CMK (cell line): ENCODE measurements at regions not wholly inside any gene's neighbourhood (a gene's known extent, or its start where the extent isn't known, plus 50 kb on each side); places are given as distances from the start of the nearest gene placed in this dataset.
"Not testable (repeated sequence)": the region's sequence is repeated elsewhere in the genome, so short reads cannot be mapped to it uniquely, and the experiment has no call there.

Source experiments
- DNase-seq: peaks from one replicate; pipeline ENCODE4 v3.0.0-alpha.2; 2010; ENCODE audit warnings: low read depth

DNA sequence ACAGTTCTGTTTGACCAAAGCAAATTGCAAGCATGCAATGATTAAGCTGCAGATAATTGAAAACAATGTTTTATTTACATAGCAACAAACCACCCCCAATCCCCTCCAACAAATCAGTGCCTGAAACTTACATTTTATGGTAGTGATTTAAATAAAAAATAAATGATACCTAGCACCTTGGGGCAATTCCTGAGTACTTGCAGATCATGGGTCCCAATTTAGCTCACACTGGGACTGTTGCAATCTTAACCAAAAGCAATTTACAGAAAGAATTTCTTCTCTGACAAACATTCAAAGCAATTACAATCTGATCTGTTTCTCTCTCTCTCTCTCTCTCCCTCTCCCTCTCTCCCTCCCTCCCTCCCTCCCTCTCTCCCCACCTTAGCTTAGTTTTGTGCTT, 345.7 kb upstream of the PCSK5 start:
- no peak for DNase-seq

DNA sequence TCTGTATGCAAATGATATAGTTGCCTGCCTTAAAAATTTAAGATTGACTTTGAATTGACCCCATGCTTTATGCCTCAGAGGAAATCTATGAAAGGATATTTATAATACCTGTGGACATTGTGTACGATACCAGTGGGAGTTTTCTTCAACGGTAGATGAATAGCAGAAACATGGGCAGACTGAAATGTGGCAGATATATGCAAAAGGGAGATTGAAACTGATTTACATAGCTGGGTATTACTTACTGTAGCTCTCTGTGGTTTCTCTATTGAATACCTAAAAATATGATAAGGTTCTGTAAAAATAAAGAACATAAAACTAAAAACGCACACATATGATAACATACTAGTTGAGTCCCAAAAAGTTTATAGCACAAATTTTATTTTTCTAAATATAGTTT, 345.2 kb upstream of the PCSK5 start:
- DNase-seq = no peak

DNA sequence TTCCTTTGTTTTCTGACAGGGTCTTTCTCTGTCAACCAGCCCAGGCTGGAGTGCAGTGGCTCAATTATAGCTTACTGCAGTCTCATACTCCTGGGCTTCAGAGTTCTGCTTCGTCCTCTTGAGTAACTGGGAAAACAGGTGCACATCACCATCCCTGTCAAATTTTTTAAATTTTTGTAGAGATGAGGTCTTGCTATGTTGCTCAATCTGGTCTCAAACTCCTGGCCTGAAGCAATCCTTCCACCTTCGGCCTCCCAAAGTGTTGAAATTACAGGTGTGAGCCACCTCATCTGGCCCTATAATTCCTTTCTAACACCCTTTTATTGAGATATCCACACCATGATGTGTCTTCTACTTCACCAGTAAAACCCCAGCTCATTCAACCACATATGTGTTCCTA, 341.6 kb upstream of the PCSK5 start:
- no peak for DNase-seq

GRCh38 chr9:75551861-75552260, 338.6 kb upstream of the PCSK5 start:
- DNase-seq = no peak

DNA sequence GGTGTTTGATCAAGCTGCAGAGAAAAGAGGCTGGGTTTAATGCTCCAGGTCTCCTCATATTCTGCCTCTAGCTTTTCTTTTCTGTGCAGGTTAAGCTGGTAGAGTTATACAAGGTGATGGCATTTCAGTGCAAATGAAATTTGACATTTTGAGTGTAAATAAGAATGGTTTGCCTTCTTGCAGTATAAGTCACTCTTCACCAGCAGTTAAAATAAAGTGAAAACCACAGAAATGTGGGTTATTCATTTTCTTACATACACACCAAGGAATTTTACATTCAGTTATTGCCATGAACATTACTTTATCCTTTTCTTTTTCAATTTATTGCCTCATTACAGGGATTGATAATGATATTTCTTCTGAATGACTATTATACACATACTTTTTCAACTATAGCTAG, 337.5 kb upstream of the PCSK5 start:
- no peak for DNase-seq

DNA sequence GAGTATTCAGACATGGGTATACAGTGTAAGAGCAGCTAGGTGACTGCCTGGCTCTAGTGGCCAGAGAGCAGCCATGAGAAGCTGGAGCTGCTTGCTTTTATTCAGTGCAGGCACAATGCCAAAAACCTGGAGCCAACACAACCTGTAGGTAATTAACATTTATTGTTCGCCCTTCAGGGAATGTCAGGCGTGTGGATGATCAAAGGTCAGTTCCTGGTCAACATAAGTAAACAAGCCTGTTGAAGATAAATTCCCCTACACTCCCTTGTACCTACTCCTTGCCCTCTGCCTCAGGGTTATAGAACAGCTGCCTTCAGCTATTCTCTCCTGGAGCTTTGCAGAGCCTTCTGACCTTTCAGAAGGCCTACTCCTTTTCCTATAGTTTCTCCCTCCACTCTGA, 323.7 kb upstream of the PCSK5 start:
- not testable (repeated sequence) for DNase-seq

DNA sequence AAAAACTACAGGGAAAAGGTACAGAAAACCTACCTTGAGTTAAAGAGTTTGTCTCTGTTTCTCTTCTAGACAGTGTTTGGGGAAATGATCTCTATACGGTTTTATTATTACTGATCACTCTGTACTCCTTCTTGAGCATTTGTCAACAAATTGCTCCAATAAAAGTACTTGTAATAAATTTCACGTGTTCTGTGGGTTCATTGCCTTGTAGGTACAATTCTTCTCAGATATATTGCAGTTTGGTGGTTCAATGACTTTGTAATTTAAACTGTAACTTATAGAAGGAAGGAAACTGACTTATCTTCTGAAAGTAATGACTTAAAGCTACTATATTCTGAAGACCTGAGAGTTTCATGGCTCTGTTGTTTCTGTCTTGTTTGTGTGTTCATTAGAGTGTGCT, 319.9 kb upstream of the PCSK5 start:
- DNase-seq = no peak

DNA sequence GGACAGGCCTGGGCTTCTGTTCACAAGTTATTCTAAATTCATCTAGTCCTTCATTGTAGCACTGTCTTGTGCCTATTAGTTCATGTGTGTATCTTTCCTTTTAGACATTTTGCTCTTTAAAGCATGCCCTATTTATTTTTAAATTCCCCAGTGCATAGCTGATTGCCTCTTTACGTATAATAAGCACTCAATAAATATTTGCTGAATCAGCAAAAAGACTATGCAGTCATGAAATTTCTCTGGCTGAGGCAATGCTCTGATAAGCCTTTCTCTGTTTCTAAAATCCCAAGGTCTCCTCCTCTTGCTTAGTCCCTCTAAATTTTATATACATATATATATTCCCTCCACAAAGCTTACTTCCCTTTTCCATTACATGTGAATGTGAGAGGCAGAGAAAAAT, 315.9 kb upstream of the PCSK5 start:
- DNase-seq = no peak

DNA sequence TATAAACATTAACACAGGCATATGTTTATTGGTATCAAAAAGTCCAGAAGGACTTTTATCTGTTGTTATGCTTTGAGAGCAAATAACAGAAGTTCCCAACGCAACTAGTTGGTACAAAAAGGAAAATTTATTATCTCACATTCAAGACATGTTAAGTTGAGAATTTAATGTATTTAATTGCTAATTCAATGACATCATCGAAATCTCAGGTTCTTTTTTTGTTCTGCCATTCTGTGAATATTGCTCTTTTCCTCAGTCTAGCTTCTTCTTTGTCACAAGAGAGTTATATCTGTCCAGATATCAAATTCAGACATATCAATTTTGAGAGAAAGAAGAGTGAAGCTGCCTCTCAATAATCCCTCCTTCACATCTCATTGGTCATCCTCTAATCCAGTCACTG, 307.6 kb upstream of the PCSK5 start:
- DNase-seq = no peak

DNA sequence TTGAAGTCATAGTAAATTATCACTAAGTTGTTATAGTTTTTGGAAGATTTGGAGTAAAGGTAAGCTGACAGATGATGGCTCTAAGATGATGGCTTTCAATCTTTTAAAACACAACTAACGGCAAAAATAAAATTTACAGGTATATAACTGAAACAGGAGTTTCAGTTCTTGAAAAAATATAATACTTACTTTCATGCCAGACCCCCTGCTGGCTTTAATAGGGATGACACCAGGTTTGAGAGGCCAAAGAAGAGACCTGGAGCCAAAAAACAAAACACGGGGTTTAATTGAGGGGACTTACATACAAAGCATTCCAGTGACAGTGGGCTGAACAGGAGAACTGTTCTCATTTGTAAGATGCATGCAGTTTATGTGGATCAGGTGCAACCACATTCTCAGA, 301.7 kb upstream of the PCSK5 start:
- no peak for DNase-seq

GRCh38 chr9:75589497-75589896, 301.0 kb upstream of the PCSK5 start:
- no peak for DNase-seq

- no peak for DNase-seq
These were observed 298.5 kb upstream of the PCSK5 start for GRCh38 chr9:75591972-75592371.

- DNase-seq = no peak
These were observed 297.9 kb upstream of the PCSK5 start for GRCh38 chr9:75592586-75592985.

DNA sequence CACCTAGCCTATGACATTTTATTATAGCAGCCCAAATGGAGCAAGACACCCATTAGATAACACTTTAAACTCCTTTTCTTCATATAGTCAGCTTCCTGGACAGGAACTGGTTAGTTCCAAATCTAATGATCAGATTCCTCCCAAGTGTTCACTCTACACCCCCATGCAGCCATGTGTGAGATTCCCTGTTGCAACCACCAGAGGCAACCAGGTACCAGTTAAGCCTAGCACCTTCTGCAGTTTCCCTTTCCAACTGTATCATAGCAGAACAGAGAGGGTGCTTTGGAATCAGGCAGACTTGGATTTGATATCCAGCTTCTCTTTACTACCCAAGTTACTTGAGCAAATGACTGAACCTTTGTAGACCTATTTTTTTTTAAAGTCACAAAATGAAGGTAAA, 296.6 kb upstream of the PCSK5 start:
- DNase-seq = no peak

DNA sequence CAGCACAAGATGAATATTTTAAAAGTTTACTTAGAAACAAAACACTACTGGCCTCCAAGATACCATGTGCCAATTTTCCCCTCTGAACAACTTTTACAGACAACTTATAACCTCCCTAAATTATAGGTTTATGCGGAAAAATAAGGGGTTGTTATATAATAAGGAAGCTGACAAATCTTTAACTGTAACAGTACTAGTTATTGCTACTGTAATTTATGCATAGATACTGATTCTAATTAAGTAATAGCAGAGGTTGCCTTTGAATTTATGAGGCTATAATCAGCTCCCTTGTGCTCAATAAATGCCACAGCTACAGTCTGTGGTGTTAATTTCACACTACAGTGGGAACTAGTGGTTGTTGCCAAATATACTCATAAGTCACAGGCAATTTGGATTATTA, 291.3 kb upstream of the PCSK5 start:
- no peak for DNase-seq

DNA sequence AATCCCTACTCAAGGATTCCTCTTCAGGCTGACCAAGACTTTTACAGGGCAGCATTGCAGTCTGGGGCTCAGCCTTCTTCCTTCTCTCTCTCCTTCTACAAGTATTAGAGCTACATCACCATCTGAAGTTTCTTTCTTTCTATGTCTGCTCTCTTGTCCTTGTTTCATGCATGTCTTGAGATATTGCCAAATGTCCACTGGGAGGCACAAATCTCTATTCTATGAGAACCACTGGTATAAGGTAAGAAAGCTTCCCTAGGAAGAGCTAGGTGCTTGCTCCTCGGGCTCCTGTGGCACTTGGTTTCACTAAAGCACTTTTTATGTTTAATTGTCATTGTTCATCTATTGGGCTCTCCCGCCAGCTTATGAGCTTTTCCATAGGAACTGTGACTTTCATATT, 289.2 kb upstream of the PCSK5 start:
- DNase-seq = no peak

DNA sequence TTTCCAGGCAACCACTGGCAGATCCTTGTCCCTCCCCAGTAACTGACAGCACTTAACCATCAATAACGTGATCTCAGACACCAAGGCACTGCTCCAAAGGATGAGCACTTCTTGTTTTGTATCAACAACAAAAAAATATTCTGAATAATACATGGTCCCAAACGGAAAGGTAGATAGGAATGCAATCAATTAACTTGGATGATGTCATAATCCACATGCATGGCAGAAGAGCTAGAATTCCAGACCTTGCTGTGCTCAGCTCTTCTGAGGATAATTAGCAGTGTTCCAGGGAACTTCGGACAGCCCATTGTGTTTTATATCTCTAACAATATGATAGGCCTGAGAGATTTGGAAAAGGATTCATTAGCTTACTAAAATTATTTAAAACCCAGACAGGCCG, 288.4 kb upstream of the PCSK5 start:
- DNase-seq = no peak

GRCh38 chr9:75604661-75605060, 285.8 kb upstream of the PCSK5 start:
- no peak for DNase-seq

DNA sequence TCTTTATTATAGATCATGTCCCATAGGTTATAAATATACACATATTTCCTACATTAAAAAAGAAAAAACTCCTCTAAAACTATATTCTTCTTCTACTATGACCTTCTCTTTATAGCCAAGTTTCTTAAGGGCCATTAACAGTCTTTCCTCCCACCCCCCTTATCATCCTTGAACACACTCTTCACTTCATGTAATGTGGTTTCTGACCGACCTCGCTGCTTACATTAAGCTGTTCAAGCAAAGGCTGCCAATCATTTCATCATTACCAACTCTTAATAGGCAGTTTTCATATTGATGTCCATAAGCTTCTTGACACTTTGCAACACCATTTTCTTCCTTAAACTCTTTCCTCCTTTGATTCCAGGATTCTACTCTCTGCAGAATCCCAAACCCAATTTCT, 283.0 kb upstream of the PCSK5 start:
- peak; percentile 50 for DNase-seq

GRCh38 chr9:75609401-75609800, 281.1 kb upstream of the PCSK5 start:
- DNase-seq = no peak

DNA sequence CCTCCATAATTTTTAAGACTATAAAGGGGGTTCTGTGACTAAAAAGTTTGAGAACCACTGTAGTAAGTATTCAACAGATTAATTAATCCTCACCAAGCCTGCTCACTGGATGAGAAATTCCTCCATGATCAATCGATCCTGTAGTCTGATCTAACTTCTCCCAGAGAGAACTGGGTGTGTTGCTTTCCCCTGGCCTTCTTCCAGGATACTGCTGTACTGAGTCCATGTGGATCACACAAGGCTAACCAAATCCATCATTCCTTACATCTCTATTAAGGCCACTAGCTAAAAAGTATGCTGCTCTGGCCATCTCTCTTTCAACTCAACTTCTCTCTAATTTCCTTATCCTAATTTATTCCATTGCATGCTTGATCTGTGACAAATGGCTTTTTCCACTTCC, 280.2 kb upstream of the PCSK5 start:
- DNase-seq = no peak

DNA sequence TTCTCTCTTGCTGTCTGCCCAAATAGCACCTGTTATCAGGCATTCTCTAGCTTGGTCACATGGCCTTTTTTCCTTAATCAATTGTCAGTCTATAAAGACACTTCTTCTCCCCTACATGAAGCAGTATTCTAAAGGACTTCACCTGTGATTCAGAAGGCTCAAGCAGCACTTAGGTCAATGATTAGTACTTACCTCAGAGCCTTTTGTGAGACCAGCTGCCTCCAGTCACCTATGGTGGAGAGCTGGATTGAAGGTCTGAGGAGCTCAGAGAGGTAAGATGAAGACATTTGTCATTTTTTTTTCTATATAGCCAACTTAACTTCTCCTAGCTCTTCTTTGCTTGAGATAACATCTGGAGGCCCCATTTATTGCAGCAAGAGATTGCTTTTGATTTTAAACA, 278.3 kb upstream of the PCSK5 start:
- DNase-seq = no peak

- DNase-seq = no peak
These were observed 277.7 kb upstream of the PCSK5 start for GRCh38 chr9:75612754-75613153.

DNA sequence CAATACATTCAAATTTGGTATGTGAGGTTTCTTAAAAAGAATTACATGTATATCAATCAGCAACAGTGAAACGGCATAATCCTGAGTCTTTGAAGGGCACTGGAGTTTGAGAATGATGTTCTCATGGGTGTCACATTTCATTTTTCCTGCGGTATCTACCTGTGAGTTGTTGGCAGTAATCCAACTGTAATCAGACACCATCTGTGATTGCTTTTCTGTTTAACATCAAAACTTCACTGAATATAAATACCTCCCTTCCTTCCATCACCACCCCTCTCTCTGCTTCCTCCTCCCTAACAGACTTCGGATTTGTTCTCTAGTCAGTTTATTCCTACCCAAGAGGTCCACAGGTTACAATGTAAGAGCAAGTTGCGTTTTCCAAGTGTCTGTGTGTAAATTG, 275.2 kb upstream of the PCSK5 start:
- no peak for DNase-seq

- DNase-seq = no peak
These were observed 274.4 kb upstream of the PCSK5 start for GRCh38 chr9:75616052-75616451.
